SW480 (cell line): ENCODE measurements at regions not wholly inside any gene's neighbourhood (a gene's known extent, or its start where the extent isn't known, plus 50 kb on each side); places are given as distances from the start of the nearest gene placed in this dataset.

ENCODE experiments used
- DNase-seq: peaks from one replicate; pipeline ENCODE4 v3.0.0-alpha.2; 2016; ENCODE audit warnings: low spot score

GRCh38 chr11:43545610-43546009 lies 134.9 kb upstream of the HSD17B12 start:
- DNase-seq: no peak

- DNase-seq: no peak
These were observed 133.7 kb upstream of the HSD17B12 start for GRCh38 chr11:43546561-43547429.

- peak; percentile 19 for DNase-seq
These were observed 133.1 kb upstream of the HSD17B12 start for GRCh38 chr11:43547430-43547831.

- peak; percentile 56 for DNase-seq
These were observed 132.6 kb upstream of the HSD17B12 start for GRCh38 chr11:43547889-43548381.

GRCh38 chr11:43548916-43549315 lies 131.6 kb upstream of the HSD17B12 start:
- no peak for DNase-seq

GRCh38 chr11:43549624-43550023 lies 130.9 kb upstream of the HSD17B12 start:
- no peak for DNase-seq

GRCh38 chr11:43550714-43551113 lies 129.8 kb upstream of the HSD17B12 start:
- DNase-seq: no peak

GRCh38 chr11:43554148-43554473 lies 126.4 kb upstream of the HSD17B12 start:
- DNase-seq: no peak

- DNase-seq: no peak
These were observed 125.4 kb upstream of the HSD17B12 start for GRCh38 chr11:43555186-43555585.

GRCh38 chr11:43555816-43556611 lies 124.5 kb upstream of the HSD17B12 start:
- DNase-seq: no peak

- no peak for DNase-seq
These were observed 123.7 kb upstream of the HSD17B12 start for GRCh38 chr11:43556612-43557375.

GRCh38 chr11:43557553-43558110 lies 122.9 kb upstream of the HSD17B12 start:
- no peak for DNase-seq

GRCh38 chr11:43558146-43558545 lies 122.4 kb upstream of the HSD17B12 start:
- no peak for DNase-seq

GRCh38 chr11:43558556-43559127 lies 121.9 kb upstream of the HSD17B12 start:
- no peak for DNase-seq

GRCh38 chr11:43561832-43562231 lies 118.7 kb upstream of the HSD17B12 start:
- no peak for DNase-seq

GRCh38 chr11:43567396-43567975 lies 113.1 kb upstream of the HSD17B12 start:
- peak; percentile 64 for DNase-seq

GRCh38 chr11:43573233-43573632 lies 107.3 kb upstream of the HSD17B12 start:
- DNase-seq: peak; percentile 55

GRCh38 chr11:43573873-43574272 lies 106.7 kb upstream of the HSD17B12 start:
- no peak for DNase-seq

GRCh38 chr11:43574411-43574810 lies 106.1 kb upstream of the HSD17B12 start:
- no peak for DNase-seq

- DNase-seq: peak; percentile 22
These were observed 105.3 kb upstream of the HSD17B12 start for GRCh38 chr11:43574949-43575912.
